HCT116 (cell line): ENCODE measurements at regions not wholly inside any gene's neighbourhood (a gene's known extent, or its start where the extent isn't known, plus 50 kb on each side); places are given as distances from the start of the nearest gene placed in this dataset.

ENCODE experiments used
- ATAC-seq: fragments of 200-7000 bp; cut with Tn5 transposase; 2 replicates; pipeline ENCODE4 v1.9.1; 2020; ENCODE audit warnings: mild to moderate bottlenecking, moderate library complexity
- BruUV-seq: library from RNA; stranded (reverse); fragments of 400-500 nt; replicated peaks from 2 replicates; lab custom pipeline; 2021; lab: Mats Ljungman, UMichigan
- CTCF ChIA-PET: fragments of 300-600 bp; sonication (Branson Sonifier 250); formaldehyde crosslinking; loops from one replicate; lab custom pipeline; 2021; ENCODE audit warnings: antibody characterized with exemption; lab: Charles Lee
- POLR2A ChIA-PET: fragments of 300-600, 350-600 bp; sonication (Branson Sonifier 250); formaldehyde crosslinking; loops from one replicate; lab custom pipeline; 2021; ENCODE audit warnings: antibody characterized with exemption; lab: Charles Lee
- RAD21 ChIA-PET, 2 experiments: fragments of 300-600 bp; sonication (Branson Sonifier 250); formaldehyde crosslinking; loops; one replicate each; lab custom pipeline; 2023; ENCODE audit warnings: low total read pairs in 2 of 2; ENCODE audit not compliant: uncharacterized antibody in 2 of 2, unreplicated experiment in 2 of 2, low non-redundant PET in 1 of 2; lab: Charles Lee
- DNase-seq: peaks from one replicate; pipeline ENCODE4 v3.0.0-alpha.2; 2010; ENCODE audit warnings: low read depth, low spot score
- H2AFZ ChIP-seq: fragments of 200-600 bp; shearing (Covaris generic), sonication (generic); 2 replicates; pipeline ENCODE4 v1.6.1; 2017; ENCODE audit warnings: low read depth, mixed run types, mixed read lengths, antibody characterized with exemption, low read length; ENCODE audit not compliant: poor library complexity, severe bottlenecking
- H3K27ac ChIP-seq: 2 replicates; pipeline ENCODE4 v1.5.1; 2012; ENCODE audit warnings: low read depth, low read length
- H3K27me3 ChIP-seq: fragments of 200-600 bp; sonication (generic); 2 replicates; pipeline ENCODE4 v1.6.1; 2016; ENCODE audit warnings: mixed run types, low read length, mixed read lengths; ENCODE audit not compliant: insufficient read depth
- H3K36me3 ChIP-seq, 2 experiments: fragments of 200-500 bp in 1 of 2; fragments of 200-600 bp in 1 of 2; sonication (Bioruptor generic) in 1 of 2; sonication (generic) in 1 of 2; 2 replicates each; pipeline versions ENCODE4 v1.5.1 to v1.6.1; 2014 to 2016; ENCODE audit warnings: low read length in 2 of 2, inconsistent platforms in 1 of 2, mixed read lengths in 1 of 2, mixed run types in 1 of 2; ENCODE audit not compliant: insufficient read depth in 2 of 2, control insufficient read depth in 1 of 2
- H3K4me1 ChIP-seq, 2 experiments: fragments of 200-600 bp in 1 of 2; sonication (generic) in 1 of 2; 2 replicates each; pipeline versions ENCODE4 v1.5.1 to v1.6.1; 2012 to 2017; ENCODE audit warnings: low read length in 2 of 2, inconsistent platforms in 1 of 2, mild to moderate bottlenecking in 1 of 2, mixed read lengths in 1 of 2, mixed run types in 1 of 2, moderate library complexity in 1 of 2; ENCODE audit not compliant: insufficient read depth in 2 of 2, control insufficient read depth in 1 of 2
- H3K4me2 ChIP-seq: fragments of 200-600 bp; sonication (generic); 2 replicates; pipeline ENCODE4 v1.6.1; 2017; ENCODE audit warnings: mixed run types, low read length, mixed read lengths
- H3K4me3 ChIP-seq, 2 experiments: fragments of 200-600 bp in 1 of 2; sonication (generic) in 1 of 2; replicated peaks in 1 of 2; 2 replicates each; pipeline ENCODE4 v1.5.1; 2011 to 2016; ENCODE audit warnings: low read length in 2 of 2, control low read depth in 1 of 2, low read depth in 1 of 2, mild to moderate bottlenecking in 1 of 2, mixed read lengths in 1 of 2, mixed run types in 1 of 2
- H3K79me2 ChIP-seq: fragments of 200-600 bp; sonication (generic); 2 replicates; pipeline ENCODE4 v1.6.1; 2017; ENCODE audit warnings: mild to moderate bottlenecking, mixed run types, low read length, moderate library complexity, mixed read lengths; ENCODE audit not compliant: insufficient read depth
- H3K9ac ChIP-seq: fragments of 200-600 bp; sonication (generic); 2 replicates; pipeline ENCODE4 v1.6.1; 2016; ENCODE audit warnings: low read length, mixed read lengths
- H3K9me2 ChIP-seq: fragments of 200-600 bp; sonication (generic), shearing (Covaris generic); 2 replicates; pipeline ENCODE4 v1.6.1; 2017; ENCODE audit warnings: mixed run types, mild to moderate bottlenecking, moderate library complexity; ENCODE audit not compliant: insufficient read depth
- H3K9me3 ChIP-seq, 2 experiments: fragments of 200-500 bp in 1 of 2; fragments of 200-600 bp in 1 of 2; sonication (Bioruptor generic) in 1 of 2; sonication (generic) in 1 of 2; 2 replicates each; pipeline ENCODE4 v1.6.1; 2014 to 2017; ENCODE audit warnings: low read length in 2 of 2, mixed read lengths in 2 of 2, inconsistent platforms in 1 of 2, low read depth in 1 of 2, mild to moderate bottlenecking in 1 of 2, mixed run types in 1 of 2, moderate library complexity in 1 of 2; ENCODE audit not compliant: control insufficient read depth in 1 of 2, insufficient read depth in 1 of 2
- H4K20me1 ChIP-seq: fragments of 200-600 bp; sonication (generic), shearing (Covaris generic); 2 replicates; pipeline ENCODE4 v1.6.1; 2017; ENCODE audit warnings: mixed run types, mild to moderate bottlenecking, moderate library complexity; ENCODE audit not compliant: insufficient read depth
- CBX3 ChIP-seq: IDR thresholded peaks from 2 replicates; pipeline ENCODE4 v1.6.1; 2012; ENCODE audit warnings: low read depth
- CTCF ChIP-seq, 3 experiments: fragments of 200-600 bp in 1 of 3; sonication (generic) in 1 of 3; IDR thresholded peaks in 2 of 3; conservative IDR thresholded peaks in 1 of 3; 2 replicates each; pipeline ENCODE4 v1.5.1; 2012 to 2017; ENCODE audit warnings: low read depth in 2 of 3, low read length in 2 of 3, antibody characterized with exemption in 1 of 3, borderline replicate concordance in 1 of 3, control low read depth in 1 of 3, mild to moderate bottlenecking in 1 of 3, mixed read lengths in 1 of 3, mixed run types in 1 of 3, moderate library complexity in 1 of 3; ENCODE audit not compliant: insufficient read depth in 1 of 3
- EGR1 ChIP-seq: IDR thresholded peaks from 2 replicates; pipeline ENCODE4 v1.6.1; 2012; ENCODE audit warnings: low read depth
- MAX ChIP-seq: IDR thresholded peaks from 2 replicates; pipeline ENCODE4 v1.6.1; 2012
- SIN3A ChIP-seq: IDR thresholded peaks from 2 replicates; pipeline ENCODE4 v1.6.1; 2012; ENCODE audit warnings: low read depth
- ZBTB33 ChIP-seq: IDR thresholded peaks from 2 replicates; pipeline ENCODE4 v1.6.1; 2011; ENCODE audit warnings: mild to moderate bottlenecking, low read length, moderate library complexity; ENCODE audit not compliant: insufficient replicate concordance; ENCODE audit errors: extremely low read depth
- ZNF274 ChIP-seq: fragments of 200-500 bp; sonication (Bioruptor generic); IDR thresholded peaks from 2 replicates; pipeline ENCODE4 v1.6.1; 2014; ENCODE audit warnings: mild to moderate bottlenecking, low read depth, low read length, inconsistent platforms
- intact Hi-C: fragments of 100-400 bp; cut with micrococcal nuclease; formaldehyde crosslinking; loops from 2 replicates; pipeline ENCODE4 v1.10.0; 2022
- TF ChIP-seq, protein P1 (sequence below): IDR thresholded peaks from 2 replicates; pipeline ENCODE4 v1.6.1; 2012

DNA sequence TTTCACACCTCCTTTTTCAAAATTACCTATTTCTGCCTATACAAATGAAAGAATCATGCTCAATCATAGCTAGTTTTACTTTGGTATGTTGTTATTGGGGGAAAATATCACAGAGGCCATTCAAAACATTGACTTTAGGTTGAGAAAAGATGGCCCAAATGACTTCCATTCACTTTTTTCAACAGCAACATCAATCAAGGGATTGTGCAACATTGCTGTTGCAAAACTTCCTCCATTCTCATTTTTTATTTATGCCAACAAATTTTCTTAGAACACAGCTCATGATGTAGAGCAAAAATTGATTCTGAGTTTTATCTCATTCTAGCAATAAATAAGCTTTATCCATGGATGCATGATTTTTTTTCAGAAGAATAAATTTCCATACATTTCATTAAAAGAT is 93.6 kb upstream of the RORB start:
- Histone ChIP-seq H3K79me2 (no peaks in the 10 kb centered on the region), H2AFZ (no peak overlapping the region), H3K27me3 (no peaks in the 10 kb centered on the region), H3K9me3 (peaks cover 0 to 20% of the 10 kb centered on the region in 2 experiments; a peak in 1 of 4 replicates), H3K36me3 (no peaks in the 10 kb centered on the region), H3K27ac (no peak overlapping the region), H3K4me2 (no peak overlapping the region), H3K4me3 (no peak overlapping the region), H3K9me2 (no peaks in the 10 kb centered on the region), H3K4me1 (no peaks in the 10 kb centered on the region), H3K9ac (no peak overlapping the region), H4K20me1 (no peaks in the 10 kb centered on the region)
- BruUV-seq = no TSS peak
- no peak for ATAC-seq
- no peak for DNase-seq
- ChIA-PET CTCF (no interaction called here), RAD21 (no interaction called here), POLR2A (no interaction called here)
- no peak for TF ChIP-seq CBX3
- TF ChIP-seq MAX = no peak
- no peak for TF ChIP-seq EGR1
- no peak for TF ChIP-seq ZBTB33
- TF ChIP-seq SIN3A = no peak
- intact Hi-C loops = no loop called here

DNA sequence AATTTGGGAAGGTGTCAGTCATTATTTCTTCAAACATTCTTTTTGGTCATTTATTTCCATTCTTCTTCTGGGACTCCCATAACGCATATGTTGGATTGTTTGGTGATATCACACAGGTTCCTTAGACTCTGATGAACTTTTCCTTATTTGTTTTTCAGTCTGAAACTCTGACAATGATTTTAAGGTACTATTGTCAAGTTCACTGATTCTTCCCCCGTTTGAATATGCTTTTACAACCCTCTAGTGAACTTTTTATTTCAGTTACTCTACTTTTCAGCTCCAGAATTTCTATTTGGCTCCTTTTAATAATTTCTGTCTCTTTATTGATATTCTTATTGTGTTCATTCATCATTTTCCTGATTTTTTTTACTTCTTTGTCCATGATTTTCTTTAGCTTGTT is 92.5 kb upstream of the RORB start:
- H3K9me3 ChIP-seq = peaks cover 0 to 20% of the 10 kb centered on the region in 2 experiments; a peak in 1 of 4 replicates
- H3K36me3 ChIP-seq = no peaks in the 10 kb centered on the region
- ATAC-seq (no peak), DNase-seq (no peak)
- no peaks in the 10 kb centered on the region for H3K9me2 ChIP-seq
- ChIA-PET CTCF (no interaction called here), RAD21 (no interaction called here), POLR2A (no interaction called here)
- H2AFZ ChIP-seq = no peak overlapping the region
- intact Hi-C loops = no loop called here
- no peak overlapping the region for H3K4me2 ChIP-seq
- H3K27ac ChIP-seq = no peak overlapping the region
- H3K27me3 ChIP-seq = no peaks in the 10 kb centered on the region
- no peaks in the 10 kb centered on the region for H4K20me1 ChIP-seq
- H3K79me2 ChIP-seq = no peaks in the 10 kb centered on the region
- BruUV-seq = no TSS peak
- no peak overlapping the region for H3K9ac ChIP-seq
- H3K4me1 ChIP-seq = no peaks in the 10 kb centered on the region
- H3K4me3 ChIP-seq = no peak overlapping the region
- TF ChIP-seq CTCF (IDR thresholded peaks at IDR 0.05 in 2 of 3, conservative IDR thresholded peaks at IDR 0.05 in 1 of 3; ENCODE audit: borderline replicate concordance in 1 of 3, insufficient read depth in 1 of 3, low read depth in 2 of 3, low read length in 2 of 3) (no peak), EGR1 (no peak), ZNF274 (no peak), ZBTB33 (no peak)
- TF ChIP-seq, protein P1, sequence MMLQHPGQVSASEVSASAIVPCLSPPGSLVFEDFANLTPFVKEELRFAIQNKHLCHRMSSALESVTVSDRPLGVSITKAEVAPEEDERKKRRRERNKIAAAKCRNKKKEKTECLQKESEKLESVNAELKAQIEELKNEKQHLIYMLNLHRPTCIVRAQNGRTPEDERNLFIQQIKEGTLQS = no peak
